GM13977 (cell line): ENCODE measurements at regions not wholly inside any gene's neighbourhood (a gene's known extent, or its start where the extent isn't known, plus 50 kb on each side); places are given as distances from the start of the nearest gene placed in this dataset.

Experiments
- DNase-seq: peaks from one replicate; pipeline ENCODE4 v3.0.0; 2012; ENCODE audit warnings: low spot score
- in situ Hi-C: fragments of 300-500 bp; cut with MboI; formaldehyde crosslinking; loops from one replicate; pipeline ENCODE4 v1.12.0; 2022; ENCODE audit warnings: low sequenced_read_pairs, low pct_unique_long_range_greater_than_20kb, mixed read lengths, inconsistent platforms; ENCODE audit not compliant: unreplicated experiment
- TF ChIP-seq, protein P1 (sequence below): IDR thresholded peaks from 2 replicates; pipeline ENCODE4 v1.5.1; 2012; ENCODE audit warnings: mild to moderate bottlenecking, control low read depth; ENCODE audit not compliant: insufficient read depth; ENCODE audit errors: extremely low read depth, missing control alignments

DNA sequence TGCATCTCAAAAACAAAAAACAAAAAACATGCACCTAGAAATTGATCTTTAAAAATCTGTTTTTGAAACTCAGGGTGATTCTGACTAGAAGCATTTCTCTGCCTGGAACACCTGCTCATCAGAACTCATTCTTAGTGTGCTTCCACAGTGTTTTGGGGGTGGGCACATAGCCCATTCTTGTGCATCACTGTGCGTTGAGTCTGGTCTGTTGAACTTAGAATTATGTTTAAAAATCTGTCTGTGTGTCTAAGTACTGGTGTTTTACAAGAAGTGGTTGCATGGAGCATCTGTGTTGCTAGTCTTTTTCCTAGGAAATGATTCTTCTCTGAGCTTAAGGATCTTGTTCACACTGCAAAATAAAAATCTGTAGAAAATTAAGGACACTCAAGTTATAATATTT lies 264.5 kb downstream of the SOX4 start:
- DNase-seq, result no peak
- TF ChIP-seq, protein P1, sequence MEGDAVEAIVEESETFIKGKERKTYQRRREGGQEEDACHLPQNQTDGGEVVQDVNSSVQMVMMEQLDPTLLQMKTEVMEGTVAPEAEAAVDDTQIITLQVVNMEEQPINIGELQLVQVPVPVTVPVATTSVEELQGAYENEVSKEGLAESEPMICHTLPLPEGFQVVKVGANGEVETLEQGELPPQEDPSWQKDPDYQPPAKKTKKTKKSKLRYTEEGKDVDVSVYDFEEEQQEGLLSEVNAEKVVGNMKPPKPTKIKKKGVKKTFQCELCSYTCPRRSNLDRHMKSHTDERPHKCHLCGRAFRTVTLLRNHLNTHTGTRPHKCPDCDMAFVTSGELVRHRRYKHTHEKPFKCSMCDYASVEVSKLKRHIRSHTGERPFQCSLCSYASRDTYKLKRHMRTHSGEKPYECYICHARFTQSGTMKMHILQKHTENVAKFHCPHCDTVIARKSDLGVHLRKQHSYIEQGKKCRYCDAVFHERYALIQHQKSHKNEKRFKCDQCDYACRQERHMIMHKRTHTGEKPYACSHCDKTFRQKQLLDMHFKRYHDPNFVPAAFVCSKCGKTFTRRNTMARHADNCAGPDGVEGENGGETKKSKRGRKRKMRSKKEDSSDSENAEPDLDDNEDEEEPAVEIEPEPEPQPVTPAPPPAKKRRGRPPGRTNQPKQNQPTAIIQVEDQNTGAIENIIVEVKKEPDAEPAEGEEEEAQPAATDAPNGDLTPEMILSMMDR, result no peak
- in situ Hi-C loops, result no loop called here

DNA sequence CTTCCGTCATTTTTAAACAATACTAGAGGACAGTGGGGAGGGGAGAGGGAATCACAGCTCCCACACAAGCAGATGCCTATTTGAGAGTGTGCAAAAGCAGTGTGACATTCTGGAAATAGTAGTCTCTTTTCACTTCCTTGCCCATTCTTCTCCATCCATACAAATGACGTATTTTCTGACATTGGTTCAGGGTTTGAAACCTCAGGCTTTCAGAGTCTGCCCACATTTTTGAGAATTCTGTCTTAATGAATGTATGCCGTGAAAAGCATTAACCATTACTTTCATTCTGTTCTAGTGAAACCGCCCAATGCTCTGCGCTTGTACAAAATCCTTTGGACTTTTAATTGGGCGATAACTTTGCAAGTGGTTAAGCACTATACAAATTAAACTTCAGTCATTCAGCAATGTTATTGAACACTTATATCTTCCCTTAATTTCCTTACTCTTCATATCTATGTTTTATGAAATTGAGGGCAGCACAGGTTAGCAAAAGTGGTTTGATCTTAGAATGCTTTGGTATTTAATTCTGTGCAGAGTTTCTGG lies 265.7 kb downstream of the SOX4 start:
- TF ChIP-seq, protein P1, result no peak
- no peak for DNase-seq
- in situ Hi-C loops, result no loop called here

DNA sequence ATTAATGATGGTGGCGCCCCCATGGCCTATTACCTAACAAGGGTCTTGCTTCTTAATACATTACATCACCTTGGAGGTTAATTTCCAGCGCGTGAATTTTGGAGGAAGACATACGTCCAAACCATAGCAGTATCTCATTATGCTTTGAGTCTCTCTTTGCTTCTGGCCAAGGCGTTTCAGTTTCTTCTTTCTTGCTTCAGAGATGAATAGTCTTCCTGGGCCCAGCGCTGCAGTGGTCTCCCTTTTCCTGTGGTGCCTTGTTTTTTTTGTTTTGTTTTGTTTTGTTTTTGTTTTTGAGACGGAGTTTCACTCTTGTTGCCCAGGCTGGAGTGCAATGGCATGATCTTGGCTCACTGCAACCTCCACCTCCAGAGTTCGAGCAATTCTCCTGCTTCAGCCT lies 268.4 kb downstream of the SOX4 start:
- TF ChIP-seq, protein P1, result no peak
- in situ Hi-C loops, result no loop called here
- no peak for DNase-seq

DNA sequence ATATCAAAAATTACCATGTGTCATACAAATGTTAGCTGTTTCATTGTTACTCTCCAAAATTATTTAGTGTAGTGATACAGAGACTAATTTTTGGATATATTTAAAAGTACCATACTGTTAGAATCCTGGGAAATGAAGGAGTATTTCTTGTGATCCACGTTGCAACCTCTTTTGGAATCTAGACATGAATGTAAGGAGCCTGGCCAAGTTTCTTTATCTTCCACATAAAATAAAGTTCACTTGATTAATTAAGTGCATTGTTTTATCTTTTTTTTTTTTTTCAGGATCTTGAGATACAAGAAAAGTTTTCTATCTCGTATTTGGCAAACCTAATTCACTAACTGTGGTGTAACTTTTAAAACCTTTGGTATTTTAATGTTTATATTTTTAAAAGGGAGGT lies 270.7 kb downstream of the SOX4 start:
- no peak for DNase-seq
- in situ Hi-C loops, result no loop called here
- TF ChIP-seq, protein P1, result no peak

DNA sequence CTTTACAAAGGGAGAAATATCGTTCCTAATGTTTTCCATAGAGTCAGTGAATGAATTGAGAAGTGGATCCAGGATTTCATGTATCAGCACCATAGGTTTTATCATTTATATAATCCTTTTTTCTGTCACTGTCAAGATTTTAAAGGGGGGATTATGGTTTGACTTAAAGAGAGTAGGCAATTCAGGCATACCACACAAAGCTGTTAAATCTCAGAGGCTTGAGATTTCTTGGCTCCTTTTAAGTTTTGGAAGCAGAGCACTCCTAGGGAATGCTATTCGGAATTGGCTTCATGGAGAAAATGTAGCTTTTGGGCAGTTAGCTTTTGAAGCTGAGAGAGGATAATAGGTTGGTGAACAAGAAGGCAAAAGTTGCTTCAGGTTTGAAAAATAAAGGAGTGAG lies 274.7 kb downstream of the SOX4 start:
- DNase-seq, result no peak
- in situ Hi-C loops, result no loop called here
- TF ChIP-seq, protein P1, result no peak

DNA sequence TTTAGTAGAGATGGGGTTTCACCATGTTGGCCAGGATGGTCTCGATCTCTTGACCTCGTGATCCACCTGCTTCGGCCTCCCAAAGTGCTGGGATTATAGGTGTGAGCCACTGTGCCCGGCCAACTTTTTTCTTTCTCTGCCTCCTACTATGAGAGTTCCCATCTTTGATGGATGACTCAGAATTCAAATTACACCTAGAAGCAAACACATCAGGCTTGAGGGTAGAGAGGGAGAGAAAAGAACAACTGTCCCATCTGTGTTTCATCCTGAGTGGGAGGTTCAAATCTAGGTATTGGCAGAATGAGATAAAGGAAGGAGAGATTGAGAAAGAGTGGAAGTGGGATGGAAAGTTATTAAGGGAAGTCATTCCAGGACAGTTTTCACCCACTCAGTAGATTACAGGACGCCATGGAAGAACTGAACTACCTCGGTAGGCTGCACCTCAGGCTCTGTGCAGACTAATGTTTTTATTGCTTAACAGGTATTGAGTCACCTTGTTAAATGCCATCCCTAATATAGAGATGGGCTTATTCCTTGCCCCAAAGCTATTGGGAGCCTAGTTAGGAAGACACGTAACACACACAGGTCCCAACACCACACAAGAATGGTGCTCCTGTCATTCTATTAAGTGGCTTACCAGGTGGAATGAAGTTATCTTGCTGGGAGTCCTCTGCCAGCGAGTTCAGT lies 275.7 kb downstream of the SOX4 start:
- in situ Hi-C loops, result no loop called here
- TF ChIP-seq, protein P1, result no peak
- no peak for DNase-seq
